ENCODE measurements at regions not wholly inside any gene's neighbourhood (a gene's known extent, or its start where the extent isn't known, plus 50 kb on each side); places are given as distances from the start of the nearest gene placed in this dataset.

DNA sequence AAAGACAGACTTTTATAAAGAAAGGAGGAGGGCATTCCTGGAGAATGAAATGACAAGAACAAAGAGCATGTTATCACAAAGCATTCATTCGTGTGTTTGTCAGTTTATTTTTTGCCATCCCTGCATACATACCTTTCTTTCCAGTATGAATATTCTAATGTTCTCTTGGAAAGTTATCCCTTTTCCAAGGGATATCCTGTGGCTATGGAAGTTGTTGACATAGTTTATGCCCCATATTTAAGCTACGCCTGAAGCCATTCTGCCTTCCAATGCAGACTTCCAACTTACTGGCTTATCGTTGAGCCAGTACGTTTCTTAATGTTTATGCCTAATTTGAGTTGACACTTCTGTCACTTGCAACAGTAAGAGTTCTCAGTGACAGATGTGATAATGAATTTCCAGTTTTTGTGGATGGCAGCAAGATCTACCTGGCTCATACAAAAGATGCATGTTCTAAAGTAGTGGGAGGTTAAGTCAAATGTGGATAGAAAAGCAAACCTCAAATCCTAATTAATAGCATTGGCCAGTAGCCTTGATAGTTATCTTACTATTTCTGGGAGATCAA lies 133.3 kb upstream of the ANO3 start:
- TF ChIP-seq, protein P1, sequence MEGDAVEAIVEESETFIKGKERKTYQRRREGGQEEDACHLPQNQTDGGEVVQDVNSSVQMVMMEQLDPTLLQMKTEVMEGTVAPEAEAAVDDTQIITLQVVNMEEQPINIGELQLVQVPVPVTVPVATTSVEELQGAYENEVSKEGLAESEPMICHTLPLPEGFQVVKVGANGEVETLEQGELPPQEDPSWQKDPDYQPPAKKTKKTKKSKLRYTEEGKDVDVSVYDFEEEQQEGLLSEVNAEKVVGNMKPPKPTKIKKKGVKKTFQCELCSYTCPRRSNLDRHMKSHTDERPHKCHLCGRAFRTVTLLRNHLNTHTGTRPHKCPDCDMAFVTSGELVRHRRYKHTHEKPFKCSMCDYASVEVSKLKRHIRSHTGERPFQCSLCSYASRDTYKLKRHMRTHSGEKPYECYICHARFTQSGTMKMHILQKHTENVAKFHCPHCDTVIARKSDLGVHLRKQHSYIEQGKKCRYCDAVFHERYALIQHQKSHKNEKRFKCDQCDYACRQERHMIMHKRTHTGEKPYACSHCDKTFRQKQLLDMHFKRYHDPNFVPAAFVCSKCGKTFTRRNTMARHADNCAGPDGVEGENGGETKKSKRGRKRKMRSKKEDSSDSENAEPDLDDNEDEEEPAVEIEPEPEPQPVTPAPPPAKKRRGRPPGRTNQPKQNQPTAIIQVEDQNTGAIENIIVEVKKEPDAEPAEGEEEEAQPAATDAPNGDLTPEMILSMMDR (IDR thresholded peaks at IDR 0.05; ENCODE audit: insufficient read depth, low read length), result no peak
- TF ChIP-seq, protein P2, sequence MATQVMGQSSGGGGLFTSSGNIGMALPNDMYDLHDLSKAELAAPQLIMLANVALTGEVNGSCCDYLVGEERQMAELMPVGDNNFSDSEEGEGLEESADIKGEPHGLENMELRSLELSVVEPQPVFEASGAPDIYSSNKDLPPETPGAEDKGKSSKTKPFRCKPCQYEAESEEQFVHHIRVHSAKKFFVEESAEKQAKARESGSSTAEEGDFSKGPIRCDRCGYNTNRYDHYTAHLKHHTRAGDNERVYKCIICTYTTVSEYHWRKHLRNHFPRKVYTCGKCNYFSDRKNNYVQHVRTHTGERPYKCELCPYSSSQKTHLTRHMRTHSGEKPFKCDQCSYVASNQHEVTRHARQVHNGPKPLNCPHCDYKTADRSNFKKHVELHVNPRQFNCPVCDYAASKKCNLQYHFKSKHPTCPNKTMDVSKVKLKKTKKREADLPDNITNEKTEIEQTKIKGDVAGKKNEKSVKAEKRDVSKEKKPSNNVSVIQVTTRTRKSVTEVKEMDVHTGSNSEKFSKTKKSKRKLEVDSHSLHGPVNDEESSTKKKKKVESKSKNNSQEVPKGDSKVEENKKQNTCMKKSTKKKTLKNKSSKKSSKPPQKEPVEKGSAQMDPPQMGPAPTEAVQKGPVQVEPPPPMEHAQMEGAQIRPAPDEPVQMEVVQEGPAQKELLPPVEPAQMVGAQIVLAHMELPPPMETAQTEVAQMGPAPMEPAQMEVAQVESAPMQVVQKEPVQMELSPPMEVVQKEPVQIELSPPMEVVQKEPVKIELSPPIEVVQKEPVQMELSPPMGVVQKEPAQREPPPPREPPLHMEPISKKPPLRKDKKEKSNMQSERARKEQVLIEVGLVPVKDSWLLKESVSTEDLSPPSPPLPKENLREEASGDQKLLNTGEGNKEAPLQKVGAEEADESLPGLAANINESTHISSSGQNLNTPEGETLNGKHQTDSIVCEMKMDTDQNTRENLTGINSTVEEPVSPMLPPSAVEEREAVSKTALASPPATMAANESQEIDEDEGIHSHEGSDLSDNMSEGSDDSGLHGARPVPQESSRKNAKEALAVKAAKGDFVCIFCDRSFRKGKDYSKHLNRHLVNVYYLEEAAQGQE (IDR thresholded peaks at IDR 0.05; ENCODE audit: insufficient replicate concordance, low read depth), result no peak
- TF ChIP-seq GABPA (IDR thresholded peaks at IDR 0.05; ENCODE audit: low read depth) (no peak), POLR2AphosphoS5 (IDR thresholded peaks at IDR 0.05; ENCODE audit: low read depth) (no peak)
